IPS-NIHi7 (cell line): ENCODE measurements at regions not wholly inside any gene's neighbourhood (a gene's known extent, or its start where the extent isn't known, plus 50 kb on each side); places are given as distances from the start of the nearest gene placed in this dataset.
"Not testable (repeated sequence)": the region's sequence is repeated elsewhere in the genome, so short reads cannot be mapped to it uniquely, and the experiment has no call there.

Experiments used
- DNase-seq: peaks from one replicate; pipeline ENCODE4 v3.0.0; 2012; ENCODE audit warnings: mixed read lengths; ENCODE audit errors: extremely low spot score

DNA sequence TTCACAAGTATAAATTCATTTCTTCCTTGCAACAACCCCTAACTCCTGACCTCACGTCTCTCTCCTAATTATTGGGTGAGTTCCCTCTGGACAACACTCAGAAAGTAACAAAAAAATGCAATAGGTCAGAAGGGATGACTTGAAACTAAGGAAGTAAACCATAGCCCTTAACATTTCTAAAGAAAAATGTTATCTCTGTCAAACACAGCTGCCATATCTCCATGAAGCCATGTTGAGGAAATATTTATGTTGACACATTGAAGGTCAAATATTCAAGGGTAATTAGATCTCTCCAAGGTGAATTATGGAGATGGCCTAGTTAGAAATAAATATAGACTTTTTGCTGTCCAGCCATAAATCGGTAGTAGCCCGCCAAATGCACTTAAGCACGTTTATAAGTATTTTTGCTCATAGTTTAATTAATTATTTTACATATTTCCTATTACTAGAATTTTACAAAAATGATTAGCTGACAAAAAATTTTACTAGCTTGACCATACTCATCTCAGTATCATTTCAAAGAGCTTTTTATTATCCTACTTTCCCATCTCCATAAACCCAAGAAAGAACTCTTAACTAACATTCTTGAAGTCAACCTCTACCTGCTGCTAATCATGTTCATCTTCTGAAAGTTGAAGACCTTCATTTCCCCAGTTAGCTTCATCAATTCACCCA is 160.1 kb upstream of the PKN2 start:
- no peak for DNase-seq

DNA sequence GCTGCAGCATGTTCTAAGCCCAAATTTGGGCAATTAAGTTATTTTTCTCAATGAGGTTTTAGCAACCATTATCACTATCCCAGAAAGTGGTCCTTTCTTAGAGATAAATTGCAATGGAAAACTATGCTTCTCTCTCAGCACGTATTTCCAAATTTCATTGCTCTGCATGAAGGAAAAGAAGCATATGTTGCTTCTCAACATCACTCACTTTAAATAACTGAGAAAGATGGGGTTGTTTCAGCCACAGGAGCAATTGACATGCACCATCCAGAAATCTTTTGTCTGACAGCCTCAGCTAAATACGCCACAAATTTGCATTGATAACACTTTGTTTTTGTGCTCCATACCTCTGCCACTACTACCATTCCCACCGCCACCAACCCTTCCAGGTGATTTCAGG is 157.6 kb upstream of the PKN2 start:
- DNase-seq: no peak

DNA sequence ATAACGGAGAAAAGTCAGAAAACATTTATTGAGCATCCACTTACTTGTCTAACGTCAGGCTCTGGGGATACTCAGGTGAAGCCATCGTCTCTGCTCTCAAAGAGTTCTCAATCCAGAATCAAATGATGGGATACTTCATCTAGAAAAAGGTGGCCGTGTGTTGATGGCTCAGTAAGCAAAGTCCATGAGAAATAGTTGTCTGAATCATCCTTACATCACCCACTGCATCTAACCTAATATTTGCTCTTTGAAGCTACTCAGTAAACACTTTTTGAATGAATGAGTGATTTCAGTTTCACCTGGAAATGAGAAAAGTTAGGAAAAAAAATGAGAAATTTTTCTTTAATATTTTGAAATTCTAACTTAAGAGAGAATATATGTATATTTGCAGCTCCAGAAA is 155.3 kb upstream of the PKN2 start:
- DNase-seq: no peak

DNA sequence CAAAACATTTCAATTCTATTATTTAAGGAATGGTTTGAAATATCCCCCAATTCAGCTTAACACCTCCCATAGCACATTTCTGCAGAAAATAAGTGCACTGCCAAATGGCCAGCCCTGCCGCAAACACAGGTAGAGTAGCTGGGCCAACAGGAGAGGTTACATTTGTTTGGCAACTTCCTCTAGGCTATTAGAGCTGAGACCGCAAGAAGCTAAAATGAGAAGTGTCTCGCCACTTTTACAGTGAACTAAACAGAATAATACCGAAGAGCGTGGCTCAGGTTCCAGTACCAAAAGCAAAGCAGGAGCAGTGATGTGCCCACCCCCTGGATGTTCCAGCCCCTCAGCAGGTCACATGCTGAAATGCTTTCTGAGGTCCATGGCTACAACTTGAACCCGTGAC is 154.5 kb upstream of the PKN2 start:
- DNase-seq: no peak

DNA sequence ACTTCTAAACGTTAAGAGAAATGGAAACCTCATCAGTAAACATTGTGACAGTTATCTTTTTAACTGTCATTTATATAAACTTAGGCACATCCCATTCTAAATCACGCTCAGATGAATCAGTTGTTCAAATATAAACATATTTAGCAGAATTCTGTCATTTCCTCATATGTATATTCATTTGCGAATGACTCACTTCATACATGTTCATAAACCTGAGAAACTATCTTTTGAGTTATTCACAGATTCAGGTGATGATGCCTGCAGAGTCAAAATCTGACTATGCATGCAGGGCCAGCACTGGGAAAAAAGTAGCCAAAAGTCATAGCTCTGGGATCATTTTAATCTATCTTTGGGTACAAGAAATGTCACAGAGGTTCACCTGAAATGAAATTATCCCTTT is 153.8 kb upstream of the PKN2 start:
- no peak for DNase-seq

DNA sequence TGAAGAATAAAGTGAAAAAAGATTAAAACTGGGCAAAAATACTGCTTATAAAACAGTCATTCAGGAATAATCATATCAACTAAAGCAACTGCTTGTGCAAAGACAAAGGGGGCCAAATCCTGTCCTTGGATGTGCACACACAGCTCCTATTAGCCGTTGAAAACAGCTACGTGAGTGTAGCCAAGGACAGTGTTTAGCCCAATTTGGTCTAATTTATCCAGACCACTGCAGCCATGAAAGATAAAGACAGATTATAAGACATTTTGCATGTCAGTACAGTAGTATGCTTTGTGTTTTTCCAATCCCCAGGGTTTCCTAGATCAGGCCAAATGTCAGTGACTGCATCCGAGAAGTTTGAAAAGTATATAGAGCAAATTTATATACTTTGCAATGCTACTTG is 146.3 kb upstream of the PKN2 start:
- DNase-seq: no peak

DNA sequence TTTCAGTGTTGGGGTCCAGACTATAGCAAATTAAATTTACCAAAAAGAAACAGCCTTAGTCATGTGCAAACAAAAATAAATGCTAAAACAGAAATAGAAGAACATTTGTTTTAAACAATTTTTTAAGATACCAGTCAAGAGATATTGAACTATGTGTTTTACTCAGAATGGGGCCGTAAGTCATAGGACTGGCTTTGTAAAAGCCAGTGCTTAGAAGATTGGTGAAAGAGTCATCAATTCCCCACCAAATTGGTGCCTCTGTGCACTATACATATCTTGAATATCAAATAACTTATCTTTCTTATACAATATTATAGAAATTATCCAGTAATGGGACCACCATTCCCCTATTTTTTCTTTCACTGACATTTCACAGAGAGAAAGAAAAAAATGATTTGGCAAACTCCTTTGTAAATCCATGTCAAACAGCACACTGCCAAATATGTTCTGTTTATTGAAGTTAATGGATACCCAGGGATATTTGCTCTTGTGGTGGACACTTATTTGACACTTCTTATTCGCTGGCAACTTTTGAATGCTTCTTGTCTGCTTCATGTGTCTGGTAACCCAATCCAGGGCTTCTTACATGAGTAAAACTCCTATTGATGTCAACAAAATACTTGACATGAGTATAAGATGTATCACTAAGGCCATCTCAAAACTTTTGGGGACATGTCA is 145.7 kb upstream of the PKN2 start:
- no peak for DNase-seq

DNA sequence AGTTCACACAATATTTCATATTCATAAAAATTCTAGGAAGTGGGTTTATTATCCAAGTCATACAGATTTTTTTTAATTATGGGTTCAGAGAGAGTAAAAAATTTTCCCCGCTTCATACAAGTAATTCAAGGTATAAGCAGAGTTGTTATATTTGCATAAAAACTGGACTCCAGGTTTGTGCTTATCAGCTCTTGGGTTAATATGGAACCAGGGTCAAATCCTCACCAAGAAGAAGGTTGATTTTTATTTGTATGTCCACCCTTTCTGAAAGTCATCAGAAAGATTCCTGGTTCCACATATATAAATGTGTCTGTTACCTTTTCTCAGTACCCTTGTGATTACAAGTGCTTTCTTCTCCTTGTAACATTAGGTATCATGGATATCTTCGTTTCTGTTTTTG is 143.8 kb upstream of the PKN2 start:
- DNase-seq: no peak

DNA sequence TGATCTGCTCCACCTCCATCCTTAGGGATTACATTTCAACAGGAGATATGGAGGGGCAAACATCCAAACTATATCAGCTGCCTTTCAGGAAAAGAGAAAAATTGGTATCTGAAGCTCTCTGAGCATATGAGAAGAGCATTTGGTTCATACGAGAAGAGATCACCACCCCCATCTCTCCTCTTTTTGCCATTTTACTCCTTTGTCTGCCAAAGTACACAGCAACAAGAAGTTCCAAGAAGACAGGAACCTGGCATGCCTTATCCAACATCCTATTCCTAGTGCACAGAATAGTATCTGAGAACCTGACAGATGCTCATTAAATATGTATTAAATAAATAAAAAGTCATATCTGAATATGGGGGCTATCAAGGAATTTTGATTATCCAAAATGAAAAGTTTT is 142.5 kb upstream of the PKN2 start:
- DNase-seq: no peak

DNA sequence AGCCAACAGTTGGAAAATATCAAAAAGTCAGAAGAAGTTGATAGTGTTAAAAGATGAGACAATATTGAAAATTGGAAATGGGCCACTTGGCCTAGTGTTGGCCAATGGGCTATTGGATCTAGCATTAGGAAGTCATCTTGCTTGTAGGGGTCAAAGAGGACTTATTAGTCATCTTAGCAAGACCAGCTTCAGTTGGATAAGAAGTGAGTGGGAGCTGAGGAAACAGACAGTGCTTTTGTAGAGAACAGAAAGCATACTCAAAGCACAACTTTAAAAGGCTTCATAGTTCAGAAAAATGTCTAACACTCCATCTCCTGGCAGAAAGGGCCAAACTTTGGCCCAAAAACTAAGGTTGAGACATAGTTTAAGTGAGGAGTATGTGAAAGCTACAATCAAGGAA is 139.9 kb upstream of the PKN2 start:
- DNase-seq: no peak

DNA sequence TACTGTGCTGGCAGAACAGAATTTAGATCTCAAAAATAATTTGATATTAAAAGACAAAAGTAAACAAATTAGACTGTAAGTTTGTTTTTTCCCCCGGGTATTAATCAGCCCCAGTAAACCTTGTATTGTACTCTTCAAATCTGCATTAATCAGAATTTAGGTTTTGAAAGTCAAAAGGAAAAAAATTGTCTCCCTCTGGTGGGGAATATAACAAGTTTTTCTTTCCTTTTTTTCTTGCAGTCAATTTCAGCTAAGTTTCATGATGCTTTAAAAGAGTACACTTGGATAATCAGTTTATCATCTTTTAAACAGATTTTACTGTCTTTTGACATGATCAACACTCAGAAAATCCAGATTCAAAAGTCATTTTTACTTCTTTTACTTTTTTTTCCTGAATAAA is 134.5 kb upstream of the PKN2 start:
- DNase-seq: no peak

DNA sequence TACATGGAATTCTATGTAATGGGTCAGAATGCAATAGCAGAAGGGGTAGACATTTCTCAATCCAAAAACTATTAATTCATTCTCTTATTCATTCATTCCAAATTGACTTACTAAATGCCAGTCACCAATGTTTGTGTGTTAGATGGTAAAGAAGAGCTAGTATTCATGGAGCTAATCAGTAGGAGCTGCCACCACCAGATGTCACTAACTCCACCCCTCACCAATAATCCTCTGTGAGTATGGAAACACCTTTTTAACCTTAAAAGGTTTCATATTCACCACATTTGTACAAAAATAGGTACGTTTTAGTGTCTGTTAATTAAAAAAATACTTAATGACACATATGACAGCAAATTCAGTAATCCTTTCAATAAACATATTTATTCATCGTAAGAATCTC is 131.8 kb upstream of the PKN2 start:
- no peak for DNase-seq

DNA sequence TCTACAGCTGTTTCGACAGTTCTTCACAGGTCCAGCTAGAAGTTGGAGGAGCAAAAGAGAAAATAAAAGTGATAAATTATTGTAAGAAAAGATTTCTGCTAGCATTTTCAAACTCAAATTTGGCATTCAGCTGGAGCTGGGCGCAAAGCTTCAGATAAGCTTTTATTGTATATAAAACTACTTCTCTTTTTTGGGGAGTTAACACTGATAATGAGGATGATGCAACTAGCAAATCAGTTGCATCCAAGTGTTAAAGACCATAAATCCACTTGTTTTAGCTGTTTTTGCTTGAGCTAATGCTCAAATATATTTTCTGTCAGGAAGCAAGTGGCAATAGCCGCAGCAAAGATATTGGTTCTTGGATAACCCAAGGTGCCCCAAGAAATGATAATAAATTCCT is 127.1 kb upstream of the PKN2 start:
- no peak for DNase-seq

DNA sequence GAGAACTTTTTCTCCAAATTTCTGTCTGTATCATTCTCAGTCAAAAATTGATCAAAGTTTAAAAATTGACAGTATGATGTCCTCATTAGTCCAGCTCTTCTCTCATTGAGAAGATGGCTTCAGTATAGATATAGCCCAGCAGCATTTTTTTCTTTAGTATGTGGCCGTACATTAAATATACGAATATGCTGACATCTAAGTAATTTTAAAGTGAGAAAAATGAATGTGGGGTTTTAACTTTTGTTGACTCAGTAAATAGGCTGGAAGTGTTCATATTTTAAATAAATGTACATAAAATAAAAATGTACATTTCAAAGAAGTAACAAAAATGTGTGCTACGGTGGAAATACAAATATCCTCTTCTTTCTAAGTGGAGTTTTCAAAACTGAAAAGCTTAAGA is 123.5 kb upstream of the PKN2 start:
- DNase-seq: no peak

DNA sequence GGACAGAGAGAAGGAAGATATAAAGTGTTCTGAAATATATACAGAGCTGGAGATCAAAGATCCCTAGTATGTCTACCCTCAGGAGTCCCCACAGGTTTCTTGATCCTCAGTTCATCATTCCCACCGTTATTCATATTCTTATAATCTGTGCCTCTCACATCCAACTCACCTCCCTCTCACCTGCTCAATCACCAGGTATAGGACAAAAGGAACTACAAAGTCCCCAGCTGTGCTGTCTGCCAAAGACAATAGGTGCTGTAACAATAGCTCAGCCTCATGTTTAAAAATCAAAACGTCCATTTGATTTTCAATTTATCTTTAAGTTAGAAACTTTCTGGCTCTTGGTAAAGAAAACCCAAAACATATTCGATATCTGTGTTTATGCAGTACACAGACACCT is 121.1 kb upstream of the PKN2 start:
- no peak for DNase-seq

DNA sequence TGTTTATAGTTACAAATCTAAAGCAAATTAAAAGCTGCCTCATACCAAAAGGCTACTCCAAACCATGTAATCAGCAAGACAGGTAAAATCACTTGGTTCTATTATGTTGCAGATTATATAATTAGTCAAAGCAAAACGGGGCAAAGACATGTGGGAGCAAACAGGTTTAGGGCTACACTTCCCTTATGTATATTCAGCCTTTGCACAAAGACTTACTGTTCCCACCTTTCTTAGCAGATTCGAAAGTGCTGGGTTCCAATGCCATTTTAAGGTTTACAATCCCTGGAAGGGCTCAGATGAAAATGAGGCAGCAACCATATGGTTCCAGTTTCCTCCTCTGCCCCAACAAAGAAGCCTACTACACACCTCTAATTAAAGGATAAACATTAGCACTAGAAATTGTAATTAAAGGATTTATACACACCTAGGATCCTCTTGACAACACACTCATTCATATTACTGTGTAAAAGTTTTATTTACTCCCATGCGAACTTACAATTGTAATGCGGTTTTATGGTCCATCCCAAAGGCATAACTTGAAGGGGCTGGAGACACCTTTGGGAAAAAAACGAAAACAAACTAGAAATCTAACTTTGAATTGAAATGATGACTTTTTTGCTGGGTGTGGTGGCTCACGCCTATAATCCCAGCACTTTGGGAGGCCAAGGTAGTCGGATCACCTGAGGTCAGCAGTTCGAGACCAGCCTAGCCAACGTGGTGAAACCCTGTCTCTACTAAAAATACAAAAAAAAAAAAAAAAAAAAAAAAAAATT is 117.3 kb upstream of the PKN2 start:
- no peak for DNase-seq

DNA sequence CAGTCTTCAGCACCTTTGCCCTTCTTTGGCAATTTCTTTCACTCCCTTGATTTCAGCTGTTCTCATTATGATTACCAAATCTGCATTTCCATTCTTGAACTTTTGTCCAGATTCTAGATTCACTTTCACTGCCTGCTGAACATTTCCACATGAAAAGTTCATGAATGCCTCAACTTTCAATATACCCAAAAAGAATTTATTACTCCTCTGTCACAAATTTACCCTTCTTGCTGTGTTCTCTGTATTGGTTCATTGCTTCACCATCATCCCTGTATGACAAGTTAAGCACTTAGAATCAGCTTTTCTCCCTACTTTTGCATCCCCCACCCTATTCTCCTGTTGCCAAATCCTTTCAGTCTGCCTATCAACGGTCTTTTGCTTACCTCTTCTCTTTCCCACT is 112.6 kb upstream of the PKN2 start:
- no peak for DNase-seq

DNA sequence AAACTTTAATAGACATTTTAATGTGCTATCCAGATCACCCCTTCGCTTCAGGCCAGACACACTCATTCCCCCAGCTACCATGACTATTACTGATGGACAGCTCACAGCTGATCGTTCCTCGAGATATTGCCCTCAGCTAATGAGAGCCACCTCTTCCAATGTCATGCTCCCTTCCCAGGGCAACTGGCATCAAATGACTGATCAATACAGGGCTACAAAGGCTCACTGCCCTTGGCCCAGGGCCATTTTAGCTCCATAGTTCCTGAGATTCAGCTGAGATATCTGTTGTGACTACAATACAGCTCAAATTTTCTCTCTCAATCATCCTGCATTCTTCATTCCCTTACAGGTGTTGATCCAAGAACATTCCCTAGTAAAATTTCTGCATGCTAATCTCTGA is 104.5 kb upstream of the PKN2 start:
- DNase-seq: no peak

DNA sequence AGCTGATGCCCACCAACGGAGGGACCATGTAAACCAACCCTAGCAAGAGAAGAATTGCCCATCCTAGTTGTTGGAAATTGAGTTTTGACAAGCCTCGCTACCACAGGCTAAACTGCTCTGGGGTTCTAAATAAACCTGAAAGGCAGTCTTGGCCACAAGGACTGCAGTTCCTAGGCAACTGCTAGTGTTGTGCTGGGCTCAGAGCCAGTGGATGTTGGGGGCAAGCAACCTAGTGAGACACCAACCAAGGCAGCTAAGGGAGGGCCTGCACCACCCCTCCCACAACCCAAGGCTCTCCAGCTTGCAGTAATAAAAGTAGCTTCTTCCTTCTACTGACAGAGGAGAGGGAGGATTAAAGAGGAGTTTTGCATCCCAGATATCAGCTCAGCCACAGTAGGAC is 102.4 kb upstream of the PKN2 start:
- no peak for DNase-seq

DNA sequence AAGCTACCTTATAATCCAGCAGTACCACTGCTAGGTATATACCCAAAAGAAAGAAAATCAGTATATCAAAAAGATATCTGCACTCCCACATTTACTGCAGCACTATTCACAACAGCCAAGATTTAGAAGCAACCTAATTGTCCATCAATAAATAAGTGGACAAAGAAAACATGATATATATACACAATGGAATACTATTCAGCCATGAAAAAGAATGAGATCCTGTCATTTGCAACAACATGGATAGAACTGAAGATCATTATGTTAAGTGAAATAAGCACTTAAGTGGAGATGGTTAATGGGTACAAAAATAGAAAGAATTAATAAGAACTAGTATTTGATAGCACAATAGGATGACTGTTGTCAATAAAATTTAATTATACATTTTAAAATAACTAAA is 90.7 kb upstream of the PKN2 start:
- no peak for DNase-seq

DNA sequence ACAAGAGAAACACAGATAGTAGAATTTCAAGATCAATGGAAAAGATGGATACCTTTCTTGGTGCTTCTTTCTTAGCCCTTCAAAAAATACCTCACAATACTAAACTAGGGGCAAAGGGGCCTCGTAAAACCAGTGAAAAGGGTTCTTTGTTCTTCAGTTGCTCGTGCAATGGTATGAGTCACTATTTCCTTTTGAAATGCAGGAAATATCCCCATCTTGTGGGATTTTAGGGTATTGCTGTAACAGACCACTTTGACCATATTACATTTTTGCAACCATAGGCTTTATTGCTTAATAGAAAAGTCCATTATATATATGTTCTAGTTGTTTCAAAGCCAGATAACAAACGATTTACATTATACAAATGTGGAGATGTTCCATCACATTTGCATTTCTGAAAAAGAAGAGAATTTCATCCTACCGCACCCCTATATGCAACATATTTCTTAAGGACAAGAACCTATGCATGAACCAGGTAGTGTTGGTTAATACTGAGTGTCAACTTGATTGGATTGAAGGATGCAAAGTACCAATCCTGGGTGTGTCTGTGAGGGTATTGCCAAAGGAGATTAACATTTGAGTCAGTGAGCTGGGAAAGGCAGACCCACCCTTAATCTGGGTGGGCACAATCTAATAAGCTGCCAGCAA is 88.6 kb upstream of the PKN2 start:
- peak; percentile 20 for DNase-seq

DNA sequence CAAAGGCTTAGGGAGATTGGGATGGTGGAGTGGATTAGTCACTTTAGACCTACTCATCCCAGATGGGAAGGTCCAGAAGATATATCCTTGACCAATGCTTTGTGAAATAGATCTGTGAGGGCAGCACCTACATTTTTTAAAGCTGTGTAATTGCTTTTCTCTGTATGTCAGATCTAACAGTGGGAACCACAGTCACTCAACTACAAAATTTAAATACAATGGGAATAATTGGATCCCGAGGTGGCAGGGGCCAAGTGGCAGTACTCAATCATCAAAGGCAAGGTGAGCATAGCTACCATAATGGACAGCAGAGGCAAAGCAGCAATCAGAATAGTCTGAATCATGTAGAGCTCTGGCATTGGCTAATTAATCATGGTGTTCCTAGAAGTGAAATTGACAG is 86.1 kb upstream of the PKN2 start:
- DNase-seq: not testable (repeated sequence)
